ENCODE measurements at regions not wholly inside any gene's neighbourhood (a gene's known extent, or its start where the extent isn't known, plus 50 kb on each side); places are given as distances from the start of the nearest gene placed in this dataset.

GRCh38 chr10:118840071-118840775 is 85.5 kb upstream of the CACUL1 start:
- no peak for TF ChIP-seq EP300 (IDR thresholded peaks at IDR 0.05)
- TF ChIP-seq, protein P1, sequence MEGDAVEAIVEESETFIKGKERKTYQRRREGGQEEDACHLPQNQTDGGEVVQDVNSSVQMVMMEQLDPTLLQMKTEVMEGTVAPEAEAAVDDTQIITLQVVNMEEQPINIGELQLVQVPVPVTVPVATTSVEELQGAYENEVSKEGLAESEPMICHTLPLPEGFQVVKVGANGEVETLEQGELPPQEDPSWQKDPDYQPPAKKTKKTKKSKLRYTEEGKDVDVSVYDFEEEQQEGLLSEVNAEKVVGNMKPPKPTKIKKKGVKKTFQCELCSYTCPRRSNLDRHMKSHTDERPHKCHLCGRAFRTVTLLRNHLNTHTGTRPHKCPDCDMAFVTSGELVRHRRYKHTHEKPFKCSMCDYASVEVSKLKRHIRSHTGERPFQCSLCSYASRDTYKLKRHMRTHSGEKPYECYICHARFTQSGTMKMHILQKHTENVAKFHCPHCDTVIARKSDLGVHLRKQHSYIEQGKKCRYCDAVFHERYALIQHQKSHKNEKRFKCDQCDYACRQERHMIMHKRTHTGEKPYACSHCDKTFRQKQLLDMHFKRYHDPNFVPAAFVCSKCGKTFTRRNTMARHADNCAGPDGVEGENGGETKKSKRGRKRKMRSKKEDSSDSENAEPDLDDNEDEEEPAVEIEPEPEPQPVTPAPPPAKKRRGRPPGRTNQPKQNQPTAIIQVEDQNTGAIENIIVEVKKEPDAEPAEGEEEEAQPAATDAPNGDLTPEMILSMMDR (IDR thresholded peaks at IDR 0.05) = no peak
- no peak for TF ChIP-seq POLR2A (IDR thresholded peaks at IDR 0.05)
